ENCODE measurements at regions not wholly inside any gene's neighbourhood (a gene's known extent, or its start where the extent isn't known, plus 50 kb on each side); places are given as distances from the start of the nearest gene placed in this dataset.

- no peak for TF ChIP-seq CTCF (IDR thresholded peaks at IDR 0.05 in 2 of 3, conservative IDR thresholded peaks at IDR 0.05 in 1 of 3; ENCODE audit: borderline replicate concordance in 1 of 3, insufficient read depth in 1 of 3, low read depth in 2 of 3, low read length in 2 of 3)
- no peak for TF ChIP-seq SIN3A (IDR thresholded peaks at IDR 0.05; ENCODE audit: low read depth)
- no peak for TF ChIP-seq POLR2AphosphoS5 (IDR thresholded peaks at IDR 0.05; ENCODE audit: low read depth, low read length)
- no peak for TF ChIP-seq ZBTB33 (IDR thresholded peaks at IDR 0.05; ENCODE audit: extremely low read depth, insufficient replicate concordance, low read length)
- no peak for TF ChIP-seq CEBPB (IDR thresholded peaks at IDR 0.05; ENCODE audit: low read depth)
- TF ChIP-seq ZNF274 (IDR thresholded peaks at IDR 0.05; ENCODE audit: low read depth, low read length), result no peak
- TF ChIP-seq TCF7L2 (IDR thresholded peaks at IDR 0.05; ENCODE audit: borderline replicate concordance, extremely low read depth, insufficient read depth, insufficient read length), result no peak
- TF ChIP-seq ATF3 (IDR thresholded peaks at IDR 0.05), result no peak
- no peak for TF ChIP-seq RAD21 (IDR thresholded peaks at IDR 0.05; ENCODE audit: low read depth)
- TF ChIP-seq EZH2 (IDR thresholded peaks at IDR 0.05), result no peak
- no peak for TF ChIP-seq SP1 (IDR thresholded peaks at IDR 0.05; ENCODE audit: low read depth)
Observed at GRCh38 chr21:22795644-22796043, 1797.4 kb downstream of the NCAM2 start.

Measured in HCT116 (cell line).